Mesodermal cell (in vitro differentiated cells): ENCODE measurements at regions not wholly inside any gene's neighbourhood (a gene's known extent, or its start where the extent isn't known, plus 50 kb on each side); places are given as distances from the start of the nearest gene placed in this dataset.

Experiments
- H3K27ac ChIP-seq: 2 replicates; pipeline ENCODE4 v1.7.0; 2013; ENCODE audit warnings: mild to moderate bottlenecking, low read depth, low read length, moderate library complexity; ENCODE audit not compliant: severe bottlenecking
- H3K36me3 ChIP-seq: 2 replicates; pipeline ENCODE4 v1.7.1; 2013; ENCODE audit warnings: mild to moderate bottlenecking, low read length, moderate library complexity; ENCODE audit not compliant: control insufficient read depth, insufficient read depth
- H3K4me1 ChIP-seq: one replicate; pipeline ENCODE4 v1.7.1; 2013; ENCODE audit warnings: mild to moderate bottlenecking, low read length; ENCODE audit not compliant: insufficient read depth, control insufficient read depth, poor library complexity, severe bottlenecking
- H3K4me3 ChIP-seq: 2 replicates; pipeline ENCODE4 v1.7.0; 2013; ENCODE audit warnings: low read length, control low read depth, mild to moderate bottlenecking; ENCODE audit not compliant: insufficient read depth, poor library complexity, severe bottlenecking; ENCODE audit errors: extremely low read depth
- H3K9me3 ChIP-seq: 2 replicates; pipeline ENCODE4 v1.7.1; 2013; ENCODE audit warnings: mild to moderate bottlenecking, low read length, moderate library complexity; ENCODE audit not compliant: control insufficient read depth
- WGBS, 2 experiments: methylation state at CpG; one replicate each; pipeline ENCODE4 v1.1.5; 2013; ENCODE audit warnings: missing lambda C conversion rate in 2 of 2; ENCODE audit not compliant: insufficient coverage in 2 of 2; 5-methylcytosine and 5-hydroxymethylcytosine counted together

- 72 to 73% methylated on average over 5 of the region's 5 CpGs for WGBS, 2 experiments
- Histone ChIP-seq H3K36me3 (no peaks in the 10 kb centered on the region), H3K4me1 (peaks cover 7% of the 10 kb centered on the region)
Measured at GRCh38 chr2:234623521-234623991, 126.7 kb upstream of the ARL4C start.

DNA sequence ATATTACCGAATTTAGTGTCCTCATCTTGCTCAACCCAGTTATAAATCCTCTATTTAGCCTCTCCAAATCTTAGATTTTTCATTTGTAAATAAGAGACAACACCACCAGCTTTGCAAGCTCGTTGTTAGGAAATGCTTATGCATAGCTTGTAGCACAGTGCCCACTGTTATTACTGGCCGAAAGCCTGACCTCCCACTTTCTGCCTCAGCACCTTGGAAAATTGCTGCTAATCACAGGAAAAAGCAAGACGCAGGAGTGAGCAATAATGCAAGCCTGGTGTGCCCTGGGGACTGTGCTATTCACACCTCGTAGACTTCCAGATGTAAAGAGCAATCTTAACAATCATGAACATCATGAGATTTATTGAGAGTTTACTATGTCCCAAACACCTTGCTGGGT, 124.2 kb upstream of the ARL4C start:
- Histone ChIP-seq H3K27ac (no peak overlapping the region), H3K36me3 (no peaks in the 10 kb centered on the region), H3K4me3 (no peak overlapping the region), H3K9me3 (no peaks in the 10 kb centered on the region), H3K4me1 (peaks cover 7% of the 10 kb centered on the region)
- WGBS, 2 experiments: 89 to 93% methylated on average over 4 to 5 of the region's 5 CpGs

More at GRCh38 chr2:234623521-234623991, 126.7 kb upstream of the ARL4C start:
- H3K27ac ChIP-seq: no peak overlapping the region
- no peaks in the 10 kb centered on the region for H3K9me3 ChIP-seq
- H3K4me3 ChIP-seq: no peak overlapping the region

DNA sequence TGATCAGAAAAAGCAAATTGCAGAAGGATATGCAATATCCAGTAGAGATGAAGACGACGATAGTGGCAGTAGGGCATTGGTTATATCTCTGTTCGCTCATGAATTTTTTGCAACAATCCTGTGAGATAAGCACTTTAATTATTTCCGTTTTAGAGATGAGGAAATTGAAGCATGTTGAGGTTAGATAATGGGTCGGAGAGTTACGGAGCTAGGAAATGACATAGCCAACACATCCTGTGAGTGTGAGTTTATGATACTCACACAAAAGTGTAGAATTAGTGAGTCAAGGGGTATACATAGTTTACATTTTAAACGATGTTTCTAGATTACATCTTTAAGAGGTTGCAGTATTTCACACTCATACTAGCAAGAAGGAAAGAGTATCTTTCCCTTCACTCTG, 123.1 kb upstream of the ARL4C start:
- Histone ChIP-seq H3K36me3 (no peaks in the 10 kb centered on the region), H3K4me1 (peaks cover 7% of the 10 kb centered on the region), H3K27ac (no peak overlapping the region), H3K9me3 (no peaks in the 10 kb centered on the region), H3K4me3 (no peak overlapping the region)
- 83 to 85% methylated on average over 6 of the region's 7 CpGs for WGBS, 2 experiments

DNA sequence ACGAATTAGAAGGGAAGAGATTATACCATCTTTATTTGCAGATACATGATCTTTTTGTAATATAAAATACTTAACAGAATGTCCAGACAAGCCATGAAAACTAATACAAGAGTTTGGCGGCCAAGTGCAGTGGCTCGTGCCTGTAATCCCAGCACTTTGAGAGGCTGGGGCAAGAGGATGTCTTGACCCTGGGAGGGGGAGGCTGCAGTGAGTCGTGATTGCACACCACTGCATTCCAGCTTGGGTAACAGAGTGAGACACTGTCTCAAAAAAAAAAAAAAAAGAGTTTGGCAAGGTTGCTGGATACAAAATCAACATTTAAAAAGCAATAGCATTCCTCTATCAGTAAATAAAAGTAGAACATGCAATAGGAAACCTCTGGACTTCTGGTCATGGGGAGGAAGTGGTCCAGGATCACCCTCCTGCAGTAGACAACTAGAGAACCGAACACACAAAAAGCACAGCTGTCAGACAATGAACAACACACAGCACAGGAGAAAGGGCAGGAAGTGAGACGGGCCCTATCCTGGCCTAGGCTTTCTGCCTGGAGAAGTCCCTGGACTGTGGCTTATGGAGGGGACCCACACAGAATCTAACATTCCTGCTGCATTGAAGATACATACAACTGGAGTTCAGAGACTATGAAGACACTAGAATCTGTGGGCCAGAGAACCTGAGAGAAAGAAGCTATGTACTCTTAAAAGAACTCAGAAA, 118.9 kb upstream of the ARL4C start:
- 86 to 100% methylated on average over 2 to 3 of the region's 6 CpGs for WGBS, 2 experiments
- Histone ChIP-seq H3K4me3 (no peak overlapping the region), H3K4me1 (no peaks in the 10 kb centered on the region), H3K36me3 (no peaks in the 10 kb centered on the region), H3K27ac (no peak overlapping the region), H3K9me3 (no peaks in the 10 kb centered on the region)

DNA sequence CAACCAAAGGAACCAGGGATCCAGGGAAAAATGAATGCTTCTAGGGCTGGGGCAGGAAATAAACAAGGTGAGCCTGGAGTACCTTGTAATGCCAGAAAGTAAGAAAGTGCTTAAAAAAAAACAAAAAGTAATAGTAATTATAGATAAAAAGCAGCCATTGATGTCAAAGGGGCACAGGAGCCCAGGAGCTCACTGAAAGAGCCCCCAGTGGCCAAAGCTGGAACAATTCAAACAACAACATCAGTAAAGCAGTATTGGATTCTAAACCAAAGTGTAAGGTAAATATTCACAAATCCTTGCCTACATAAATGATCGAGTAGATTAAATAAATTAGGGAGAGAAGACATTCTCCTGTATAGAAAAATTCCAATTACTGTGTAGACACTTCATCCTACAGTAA, 114.3 kb upstream of the ARL4C start:
- H3K36me3 ChIP-seq: no peaks in the 10 kb centered on the region
- WGBS, 2 experiments: no CpG with 5 or more reads among the region's 1 CpG
- no peak overlapping the region for H3K4me3 ChIP-seq
- no peaks in the 10 kb centered on the region for H3K4me1 ChIP-seq
- no peaks in the 10 kb centered on the region for H3K9me3 ChIP-seq
- H3K27ac ChIP-seq: no peak overlapping the region

- 95 to 100% methylated on average over 3 of the region's 4 CpGs for WGBS, 2 experiments
- H3K9me3 ChIP-seq: no peaks in the 10 kb centered on the region
- no peaks in the 10 kb centered on the region for H3K36me3 ChIP-seq
- no peaks in the 10 kb centered on the region for H3K4me1 ChIP-seq
- no peak overlapping the region for H3K4me3 ChIP-seq
- no peak overlapping the region for H3K27ac ChIP-seq
Measured at GRCh38 chr2:234608946-234609345, 112.1 kb upstream of the ARL4C start.

GRCh38 chr2:234607691-234608090, 110.8 kb upstream of the ARL4C start:
- no peak overlapping the region for H3K4me3 ChIP-seq
- H3K36me3 ChIP-seq: no peaks in the 10 kb centered on the region
- H3K9me3 ChIP-seq: no peaks in the 10 kb centered on the region
- WGBS, 2 experiments: 88 to 96% methylated on average over 6 to 7 of the region's 8 CpGs
- no peaks in the 10 kb centered on the region for H3K4me1 ChIP-seq
- H3K27ac ChIP-seq: no peak overlapping the region

DNA sequence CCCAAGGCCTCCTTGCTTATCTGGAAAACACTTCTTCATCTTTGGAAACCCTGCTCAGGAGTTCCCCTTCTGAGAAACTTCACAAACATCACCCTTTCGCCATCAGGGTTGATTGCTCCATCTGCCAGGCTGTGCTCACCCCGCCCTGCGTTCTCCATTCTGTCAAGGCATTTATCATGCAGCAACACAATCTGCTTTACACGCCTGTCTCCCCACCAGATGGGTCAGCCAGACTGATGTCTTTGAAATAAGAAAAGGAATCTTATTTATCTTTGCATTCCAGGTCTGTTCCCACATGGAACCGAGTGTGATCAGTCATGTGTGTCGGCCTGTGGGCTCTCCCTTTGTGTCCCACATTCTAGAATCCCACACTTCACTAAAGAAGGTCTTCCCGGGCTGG, 110.0 kb upstream of the ARL4C start:
- H3K4me1 ChIP-seq: no peaks in the 10 kb centered on the region
- H3K4me3 ChIP-seq: no peak overlapping the region
- H3K9me3 ChIP-seq: no peaks in the 10 kb centered on the region
- H3K36me3 ChIP-seq: no peaks in the 10 kb centered on the region
- 70 to 91% methylated on average over 4 to 5 of the region's 7 CpGs for whole genome bisulfite sequencing, 2 experiments
- no peak overlapping the region for H3K27ac ChIP-seq

DNA sequence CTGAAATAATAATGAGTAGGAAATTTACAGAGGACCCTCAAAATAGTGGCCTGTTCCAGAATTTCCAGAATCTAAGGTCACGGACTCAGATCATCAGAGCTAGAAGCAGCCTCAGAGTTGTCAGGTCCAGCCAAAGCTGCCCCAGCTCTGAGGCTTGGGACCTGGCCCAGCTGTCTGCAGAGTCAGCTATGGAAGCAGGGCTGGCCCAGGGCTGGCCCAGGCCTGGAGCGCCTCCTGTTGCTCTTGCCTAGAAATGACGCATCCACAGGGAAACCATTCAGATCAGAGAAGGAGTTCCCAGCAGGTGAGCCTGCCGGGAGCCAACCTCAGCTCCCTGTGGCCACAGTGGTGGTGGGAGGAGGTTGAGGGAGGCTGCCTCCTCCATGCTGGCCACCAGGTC, 106.7 kb upstream of the ARL4C start:
- no peaks in the 10 kb centered on the region for H3K4me1 ChIP-seq
- no peak overlapping the region for H3K4me3 ChIP-seq
- 94 to 98% methylated on average over 3 of the region's 4 CpGs for WGBS, 2 experiments
- no peaks in the 10 kb centered on the region for H3K36me3 ChIP-seq
- peaks cover 4% of the 10 kb centered on the region for H3K9me3 ChIP-seq
- no peak overlapping the region for H3K27ac ChIP-seq

DNA sequence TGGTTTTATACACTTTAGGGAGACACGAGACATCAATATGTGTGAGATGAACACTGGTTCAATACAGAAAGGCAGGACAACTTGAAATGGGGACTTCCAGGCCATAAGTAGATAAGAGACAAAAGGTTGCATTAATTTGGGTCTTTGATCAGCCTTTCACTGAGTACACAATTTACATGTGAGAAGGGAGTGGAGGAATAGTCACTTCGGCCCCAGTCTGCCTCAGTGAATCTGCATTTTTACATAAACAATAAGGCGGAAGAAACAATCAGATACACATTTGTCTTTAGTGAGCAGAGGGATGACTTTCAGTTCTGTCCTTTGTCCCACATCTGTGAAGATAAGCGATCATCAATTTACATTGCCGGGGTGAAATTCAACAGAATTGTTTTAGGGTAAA, 104.3 kb upstream of the ARL4C start:
- peaks cover 4% of the 10 kb centered on the region for H3K9me3 ChIP-seq
- no peak overlapping the region for H3K4me3 ChIP-seq
- no peaks in the 10 kb centered on the region for H3K36me3 ChIP-seq
- WGBS, 2 experiments: 89 to 96% methylated on average over 3 to 4 of the region's 5 CpGs
- H3K4me1 ChIP-seq: no peaks in the 10 kb centered on the region
- no peak overlapping the region for H3K27ac ChIP-seq

DNA sequence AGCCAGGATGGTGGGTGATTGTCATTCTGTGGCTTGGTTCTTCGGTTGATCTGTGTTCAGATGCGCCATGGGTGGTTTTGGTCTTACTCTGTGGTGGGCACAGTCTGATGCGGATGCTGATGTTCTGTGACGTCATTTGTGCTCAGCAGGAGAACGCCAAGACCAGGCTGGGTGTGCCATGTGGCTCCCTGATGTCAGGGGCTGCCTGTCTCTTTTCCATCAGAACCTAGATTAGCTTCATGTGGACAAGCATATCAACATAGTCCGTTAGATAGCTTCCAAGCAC, 100.6 kb upstream of the ARL4C start:
- H3K4me3 ChIP-seq: no peak overlapping the region
- H3K36me3 ChIP-seq: no peaks in the 10 kb centered on the region
- no peaks in the 10 kb centered on the region for H3K4me1 ChIP-seq
- 96% methylated on average over 5 of the region's 6 CpGs for WGBS, 2 experiments
- H3K9me3 ChIP-seq: peaks cover 4% of the 10 kb centered on the region
- no peak overlapping the region for H3K27ac ChIP-seq
